NCI-H1417 (cell line): ENCODE measurements at regions not wholly inside any gene's neighbourhood (a gene's known extent, or its start where the extent isn't known, plus 50 kb on each side); places are given as distances from the start of the nearest gene placed in this dataset.
"Not testable (repeated sequence)": the region's sequence is repeated elsewhere in the genome, so short reads cannot be mapped to it uniquely, and the experiment has no call there.

ENCODE experiments used
- DNase-seq, 3 experiments: peaks; one replicate each; lab custom pipeline; 2025; lab: John Stamatoyannopoulos, UW

DNA sequence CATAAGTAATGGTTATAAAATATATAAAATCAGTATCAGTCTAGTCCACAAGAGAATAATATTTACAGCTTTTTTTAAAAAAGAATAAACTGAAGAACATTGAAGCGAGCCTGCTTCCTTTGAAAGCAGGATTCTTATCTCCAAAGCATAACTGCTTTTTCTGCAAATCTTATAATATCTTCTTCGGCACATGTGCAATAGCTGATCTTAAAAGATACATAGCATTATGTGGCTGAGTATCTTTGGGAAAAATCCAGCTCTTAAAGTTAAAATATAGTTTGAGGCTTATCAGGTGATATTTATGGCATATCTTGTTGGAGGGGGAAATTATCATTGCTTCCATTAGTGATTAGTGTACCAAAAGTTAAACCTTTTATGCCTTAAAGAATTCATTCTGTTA is 523.9 kb upstream of the ADGRL4 start:
- no peak for DNase-seq

DNA sequence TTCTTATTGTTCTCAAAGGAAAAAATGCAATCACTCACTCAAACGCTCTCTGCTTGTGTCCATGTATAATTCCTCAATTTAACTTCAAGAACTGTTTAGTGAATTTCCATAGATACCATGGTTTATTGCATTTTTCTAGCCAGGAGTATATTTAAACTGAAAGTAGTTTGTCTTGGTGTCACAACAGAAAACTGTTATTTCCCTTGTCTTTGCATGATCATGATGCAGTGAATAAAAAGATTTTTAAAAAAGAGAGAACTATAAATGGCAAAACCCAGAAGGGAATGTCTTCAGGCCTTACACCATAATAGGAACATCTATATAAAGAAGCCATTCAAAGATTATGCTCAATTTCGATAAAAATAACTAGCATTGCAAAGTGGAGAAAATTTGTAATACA is 523.5 kb upstream of the ADGRL4 start:
- no peak for DNase-seq

DNA sequence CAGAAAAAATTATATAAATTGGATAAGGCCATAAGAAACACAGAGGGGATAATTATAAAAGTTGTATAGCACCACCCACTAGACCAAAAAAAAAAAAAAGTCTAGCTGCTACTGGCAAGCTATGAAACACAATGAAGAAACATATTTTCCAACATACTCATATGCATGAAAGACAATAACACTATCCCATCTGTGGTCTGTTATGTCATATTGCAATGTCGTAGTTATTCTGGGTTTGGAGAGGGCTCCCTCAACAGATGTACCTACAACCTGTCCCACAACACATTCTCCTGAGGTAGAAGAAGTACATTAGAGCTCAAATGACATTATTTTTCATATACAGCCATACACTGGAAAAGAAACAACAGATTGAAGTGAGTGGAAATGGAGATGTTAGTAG is 517.6 kb upstream of the ADGRL4 start:
- no peak for DNase-seq

DNA sequence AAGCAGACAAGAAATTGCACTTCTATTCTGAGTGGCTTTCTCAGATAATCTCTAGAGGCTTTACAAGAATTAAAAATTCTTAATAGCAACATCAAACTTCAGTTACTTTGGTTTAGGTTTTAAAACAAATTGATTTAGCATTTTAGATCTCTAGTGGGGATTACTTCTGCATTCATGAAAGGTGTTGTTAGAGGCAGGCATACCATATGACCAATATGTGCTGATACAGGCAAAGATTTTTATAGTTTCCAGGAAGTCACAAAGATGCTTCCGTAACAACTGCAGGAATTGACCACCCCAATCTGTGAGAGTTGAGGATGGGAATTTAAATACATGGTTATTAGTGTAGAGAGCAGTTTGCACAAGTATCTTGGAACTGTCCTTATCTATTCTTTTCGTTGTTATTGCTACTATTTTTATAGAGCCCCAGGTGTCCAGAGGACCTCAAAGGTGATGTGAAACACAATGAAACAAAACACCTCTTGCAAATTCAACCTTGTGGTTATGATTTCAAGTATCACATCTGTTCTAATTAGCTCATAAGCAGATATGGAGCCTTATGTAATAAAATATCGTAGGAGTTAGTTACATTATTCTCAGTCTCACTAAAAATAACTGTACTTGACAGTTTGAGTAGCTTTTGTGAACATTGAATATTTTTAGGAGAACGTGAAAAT is 512.7 kb upstream of the ADGRL4 start:
- DNase-seq, result peak in 1 of 3 experiments; percentile 21

DNA sequence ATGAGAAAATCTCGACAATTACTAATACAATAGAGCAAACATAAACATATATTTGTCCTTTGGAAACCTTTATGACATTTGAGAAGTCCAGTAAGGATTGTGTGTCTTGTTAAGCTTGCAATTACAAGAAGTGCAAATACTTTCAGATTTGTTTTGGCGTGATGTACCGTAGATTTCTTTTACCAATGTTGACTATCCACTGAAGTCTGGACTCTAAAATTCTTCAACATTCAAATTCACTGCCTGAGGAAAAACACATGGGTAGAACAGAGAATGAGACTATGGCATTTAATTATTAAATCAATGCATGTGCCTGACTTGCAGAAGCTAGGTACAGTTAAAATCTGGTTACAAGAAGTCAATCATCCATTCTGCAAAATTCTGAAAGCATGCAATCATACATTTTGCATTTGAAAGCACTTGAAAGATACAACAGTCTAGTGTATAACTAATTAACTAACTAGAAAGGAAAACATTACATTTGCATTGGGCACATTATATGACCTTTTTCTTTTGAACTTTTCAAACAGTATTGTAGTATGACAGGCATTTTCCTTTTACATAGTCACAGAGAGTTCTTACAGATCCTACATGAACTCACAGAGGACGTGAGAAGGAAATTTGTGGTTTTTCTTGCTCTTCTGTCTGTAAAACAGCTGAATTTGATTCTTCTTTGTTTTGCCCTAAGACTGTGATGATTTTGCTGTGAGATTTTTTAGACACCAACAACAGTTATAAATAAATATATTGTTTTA is 511.1 kb upstream of the ADGRL4 start:
- no peak for DNase-seq

DNA sequence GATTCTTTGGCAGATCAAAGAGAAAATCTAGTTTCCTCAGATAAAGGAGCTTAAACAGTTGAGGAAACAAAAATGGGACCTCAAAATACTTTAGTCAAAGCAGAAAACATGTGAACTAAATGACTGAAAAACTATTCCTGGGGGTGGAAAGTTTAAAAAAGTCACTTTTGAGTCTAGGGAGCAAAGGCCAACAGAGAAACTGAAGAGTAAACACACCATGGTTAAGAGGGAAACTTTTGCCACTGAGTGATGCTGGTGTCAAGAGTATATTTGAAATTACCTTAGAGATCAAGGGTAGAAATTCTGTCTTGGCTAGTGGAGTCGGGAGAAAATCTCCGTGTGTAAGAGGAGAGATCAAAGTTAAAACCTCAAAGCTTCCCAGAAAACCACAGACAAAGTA is 501.2 kb upstream of the ADGRL4 start:
- DNase-seq, result no peak

DNA sequence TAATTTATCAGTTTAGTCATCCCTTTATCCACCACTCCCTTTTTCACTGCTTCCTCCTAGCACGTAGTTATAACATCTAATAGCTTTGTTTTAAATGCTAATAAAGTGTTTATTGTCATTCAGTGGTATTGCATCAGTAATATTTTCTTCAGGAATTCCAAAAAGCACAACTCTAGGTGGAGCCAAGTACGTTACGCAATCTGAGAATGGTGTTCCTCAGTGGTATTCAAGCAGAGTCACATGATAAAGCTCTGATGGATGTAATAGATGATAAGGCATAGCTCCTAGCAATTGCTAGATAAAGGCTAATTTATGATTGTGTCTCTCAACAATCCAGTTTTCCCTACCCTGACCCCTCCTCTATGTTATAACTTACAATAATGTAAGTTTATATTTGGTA is 494.6 kb upstream of the ADGRL4 start:
- no peak for DNase-seq

DNA sequence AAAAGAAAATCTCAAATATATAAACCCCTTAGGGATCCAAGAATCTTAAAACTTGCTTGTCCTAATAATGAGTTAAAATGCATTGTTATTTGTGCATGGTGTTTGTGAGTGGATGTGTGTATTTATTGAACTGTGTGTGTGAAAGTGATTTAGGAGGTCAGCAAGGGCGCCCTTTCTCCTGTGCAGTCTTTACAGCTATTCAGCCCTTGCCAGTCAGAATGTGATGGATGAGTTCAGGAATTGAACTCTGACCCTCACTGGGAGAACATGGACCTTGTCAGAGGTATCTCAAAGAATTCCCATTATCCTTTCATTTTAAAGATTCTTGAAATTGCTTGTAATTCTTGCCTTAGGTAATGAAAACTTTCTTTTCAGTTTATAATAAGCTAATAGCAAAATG is 493.0 kb upstream of the ADGRL4 start:
- DNase-seq, result no peak

DNA sequence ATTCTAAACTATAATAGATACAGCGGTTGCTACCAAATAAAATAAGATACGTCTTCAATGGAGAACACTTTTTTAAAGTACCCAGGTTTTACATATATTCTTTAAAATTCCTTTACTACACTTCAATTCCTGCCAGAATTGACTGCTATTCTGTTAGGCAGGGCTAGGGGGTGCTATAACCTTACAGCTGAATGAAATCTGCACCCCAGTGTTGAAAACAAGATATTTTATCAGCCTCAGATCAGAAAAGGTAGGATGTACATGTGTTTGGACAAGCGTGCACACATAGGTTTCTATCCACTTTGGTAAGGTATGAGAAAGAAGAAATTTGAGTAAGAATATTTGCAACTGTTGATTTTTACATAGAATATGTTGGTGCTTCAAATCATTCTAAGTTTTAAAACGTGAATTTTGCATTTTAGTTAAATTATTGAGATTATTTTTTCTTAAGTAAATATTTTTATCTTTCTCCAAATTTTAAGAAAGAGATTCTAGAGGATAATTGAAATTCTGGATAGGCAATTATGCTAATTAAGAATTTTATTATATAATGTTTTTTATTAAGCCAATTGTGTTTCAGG is 490.8 kb upstream of the ADGRL4 start:
- DNase-seq, result peak; percentile 2 to 63 (median 24)

DNA sequence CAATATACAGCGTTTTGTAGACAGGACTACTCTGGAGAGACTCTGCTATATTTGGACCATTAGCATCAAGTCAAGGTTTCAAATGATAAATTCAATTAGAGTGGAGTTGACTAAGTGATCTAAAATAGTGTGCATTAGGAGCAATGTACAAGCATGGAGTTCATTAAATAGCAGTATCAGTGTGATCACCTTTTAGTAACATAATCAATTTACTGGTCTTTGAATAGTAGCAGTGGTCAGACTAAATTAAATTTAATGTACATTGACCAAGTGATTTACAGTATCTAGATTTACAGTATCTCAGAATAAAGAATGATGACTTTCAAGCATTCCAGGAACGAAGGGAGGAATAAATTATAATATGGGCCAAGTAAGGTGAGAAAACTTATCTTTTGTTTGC is 489.6 kb upstream of the ADGRL4 start:
- DNase-seq, result no peak

DNA sequence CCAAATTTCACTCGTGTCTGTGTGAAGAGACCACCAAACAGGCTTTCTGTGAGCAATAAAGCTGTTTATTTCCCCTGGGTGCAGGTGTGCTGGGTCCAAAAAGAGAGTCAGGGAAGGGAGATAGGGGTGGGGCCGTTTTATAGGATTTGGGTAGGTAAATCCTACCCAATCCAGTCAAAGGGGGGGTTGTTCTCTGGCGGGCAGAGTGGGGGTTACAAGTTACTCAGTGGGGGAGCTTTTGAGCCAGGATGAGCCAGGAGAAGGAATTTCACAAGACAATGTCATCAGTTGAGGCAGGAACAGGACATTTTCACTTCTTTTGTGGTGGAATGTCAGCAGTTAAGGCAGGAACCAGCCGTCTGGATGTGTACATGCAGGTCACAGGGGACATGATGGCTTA is 487.2 kb upstream of the ADGRL4 start:
- not testable (repeated sequence) for DNase-seq

DNA sequence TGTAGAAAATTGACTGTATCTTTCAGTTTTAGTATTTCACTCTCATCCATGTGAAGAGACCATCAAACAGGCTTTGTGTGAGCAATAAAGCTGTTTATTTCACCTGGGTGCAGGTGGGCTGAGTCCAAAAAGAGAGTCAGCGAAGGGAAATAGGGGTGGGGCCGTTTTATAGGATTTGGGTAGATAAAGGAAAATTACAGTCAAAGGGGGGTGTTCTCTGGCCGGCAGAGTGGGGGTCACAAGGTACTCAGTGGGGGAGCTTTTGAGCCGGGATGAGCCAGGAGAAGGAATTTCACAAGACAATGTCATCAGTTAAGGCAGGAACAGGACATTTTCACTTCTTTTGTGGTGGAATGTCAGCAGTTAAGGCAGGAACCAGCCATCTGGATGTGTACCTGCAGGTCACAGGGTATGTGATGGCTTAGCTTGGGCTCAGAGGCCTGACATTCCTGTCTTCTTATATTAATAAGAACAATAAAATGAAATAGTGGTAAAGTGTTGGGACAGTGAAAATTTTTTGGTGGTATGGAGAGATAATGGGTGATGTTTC is 482.1 kb upstream of the ADGRL4 start:
- not testable (repeated sequence) for DNase-seq

DNA sequence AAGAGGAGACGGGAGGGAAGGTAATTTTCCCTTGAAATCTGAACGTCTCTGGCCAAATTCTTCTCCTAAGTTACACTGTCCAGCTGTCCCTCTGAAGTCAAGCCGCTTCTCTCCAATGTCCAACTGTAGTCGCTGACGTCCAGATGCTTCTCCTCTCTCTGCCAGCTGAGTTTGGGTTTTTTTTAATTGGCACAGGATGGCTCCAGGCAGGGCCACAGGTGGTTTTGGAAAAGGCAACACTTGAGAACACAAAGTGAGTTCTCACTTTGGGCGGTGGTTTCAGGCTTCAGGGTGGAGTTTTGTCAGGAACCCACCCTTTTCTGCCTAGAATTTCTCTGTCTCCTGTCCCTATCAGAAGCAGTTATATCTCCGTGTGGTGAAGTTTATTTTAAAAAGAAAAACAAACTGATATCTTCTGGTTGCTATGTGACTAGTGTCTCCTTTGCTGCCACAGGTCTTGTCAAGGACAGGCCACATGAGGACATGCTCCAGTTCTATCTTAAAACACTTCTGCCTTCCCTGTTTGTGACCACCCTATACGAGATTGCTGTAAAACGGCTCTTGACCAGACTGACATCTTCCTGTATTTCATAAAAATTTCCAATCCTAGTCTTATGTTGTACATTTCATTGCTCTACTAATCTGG is 472.3 kb upstream of the ADGRL4 start:
- DNase-seq, result no peak

DNA sequence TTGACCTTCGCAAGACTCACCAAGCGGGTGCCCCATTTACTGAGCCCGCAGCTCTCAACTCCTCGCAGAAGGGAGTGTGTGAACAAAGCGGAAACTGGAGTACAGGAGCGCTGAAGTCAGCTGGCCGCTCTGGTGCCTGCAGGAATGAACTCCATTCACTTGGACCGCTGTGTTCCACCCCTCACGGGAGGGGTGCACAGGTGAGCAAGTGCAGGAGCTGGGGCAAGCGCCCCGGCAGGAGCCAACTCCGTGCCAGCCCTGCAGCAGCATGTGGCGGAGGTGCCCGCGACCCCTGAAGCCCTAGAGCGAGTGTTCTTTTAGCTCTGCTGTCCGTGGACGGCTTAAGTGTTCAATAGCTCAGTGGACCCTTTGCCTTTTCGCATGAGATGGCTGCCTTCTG is 471.6 kb upstream of the ADGRL4 start:
- no peak for DNase-seq

DNA sequence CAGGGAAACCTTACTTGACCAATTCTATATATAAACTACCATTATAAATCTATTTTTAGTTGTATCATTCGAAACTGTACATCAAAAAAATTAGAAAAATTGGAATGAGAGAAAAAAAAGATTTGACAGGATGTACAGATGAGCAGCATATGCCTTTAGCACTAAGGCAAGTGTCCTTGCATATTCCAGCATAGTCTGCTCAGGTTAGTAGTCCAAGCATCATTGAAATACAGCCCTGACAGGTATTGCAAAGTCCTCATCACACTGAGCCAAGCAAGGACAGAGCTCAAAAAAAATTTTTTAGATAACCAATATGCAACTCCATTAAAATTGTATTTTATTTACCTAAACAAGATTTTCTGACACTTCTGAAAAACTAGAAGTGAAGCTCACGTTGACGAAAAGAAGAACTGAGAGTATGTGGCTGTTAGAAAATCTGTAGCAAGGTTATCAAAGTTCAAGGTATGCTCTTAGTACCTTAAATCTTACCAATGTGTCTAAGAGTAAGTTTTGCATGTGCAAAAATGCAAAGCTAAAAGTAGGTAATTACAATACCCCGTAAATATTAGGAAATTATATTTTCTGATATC is 465.6 kb upstream of the ADGRL4 start:
- no peak for DNase-seq

DNA sequence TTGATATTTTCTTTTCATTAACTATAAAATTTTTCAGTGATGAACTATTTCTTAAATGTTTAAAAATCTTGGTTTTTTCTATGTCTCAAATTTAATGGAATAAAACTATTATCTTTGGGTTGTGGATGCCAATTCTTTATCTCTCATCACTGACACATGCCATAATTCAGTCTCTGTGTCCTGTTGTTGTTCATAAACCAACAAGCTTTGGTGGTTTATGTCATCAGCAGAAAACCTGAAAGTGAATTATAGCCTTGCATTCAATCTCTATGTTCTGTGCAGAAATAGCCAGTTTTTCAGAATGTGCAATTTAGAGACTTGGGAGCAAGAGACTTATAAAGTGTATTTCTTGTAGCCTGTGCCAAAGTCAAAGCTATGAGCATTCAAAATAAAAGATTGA is 462.6 kb upstream of the ADGRL4 start:
- no peak for DNase-seq

DNA sequence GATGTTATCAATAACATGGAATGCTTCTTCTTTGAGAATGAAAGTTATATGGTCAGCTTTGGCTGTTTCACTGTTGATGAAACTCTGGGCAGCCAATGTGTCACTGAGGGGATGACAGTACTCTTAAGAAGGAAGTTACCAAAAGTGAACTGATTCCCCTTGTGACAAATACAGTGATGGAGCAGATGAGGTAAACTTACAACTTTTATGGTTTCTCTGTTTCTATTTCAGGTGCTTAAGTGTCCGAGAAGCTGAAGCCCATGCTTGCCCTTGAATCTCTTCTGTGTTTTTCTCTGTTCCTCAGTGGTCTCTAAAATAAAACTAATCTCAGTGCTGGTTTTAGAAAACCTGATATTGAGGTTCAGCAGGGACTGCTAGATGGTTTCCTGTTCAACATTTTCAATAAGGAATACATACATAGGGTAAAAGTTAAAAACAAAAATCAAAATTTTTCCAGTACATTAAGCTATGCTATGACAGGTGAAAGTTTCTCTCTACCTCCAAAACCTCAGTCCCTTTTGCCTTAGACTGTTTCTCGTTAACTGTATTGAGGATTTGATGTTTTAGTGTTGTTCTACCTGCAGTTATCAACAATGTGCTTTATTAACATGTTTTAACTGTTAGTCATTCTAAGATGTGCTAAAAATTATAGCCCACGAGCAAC is 454.4 kb upstream of the ADGRL4 start:
- DNase-seq, result no peak

DNA sequence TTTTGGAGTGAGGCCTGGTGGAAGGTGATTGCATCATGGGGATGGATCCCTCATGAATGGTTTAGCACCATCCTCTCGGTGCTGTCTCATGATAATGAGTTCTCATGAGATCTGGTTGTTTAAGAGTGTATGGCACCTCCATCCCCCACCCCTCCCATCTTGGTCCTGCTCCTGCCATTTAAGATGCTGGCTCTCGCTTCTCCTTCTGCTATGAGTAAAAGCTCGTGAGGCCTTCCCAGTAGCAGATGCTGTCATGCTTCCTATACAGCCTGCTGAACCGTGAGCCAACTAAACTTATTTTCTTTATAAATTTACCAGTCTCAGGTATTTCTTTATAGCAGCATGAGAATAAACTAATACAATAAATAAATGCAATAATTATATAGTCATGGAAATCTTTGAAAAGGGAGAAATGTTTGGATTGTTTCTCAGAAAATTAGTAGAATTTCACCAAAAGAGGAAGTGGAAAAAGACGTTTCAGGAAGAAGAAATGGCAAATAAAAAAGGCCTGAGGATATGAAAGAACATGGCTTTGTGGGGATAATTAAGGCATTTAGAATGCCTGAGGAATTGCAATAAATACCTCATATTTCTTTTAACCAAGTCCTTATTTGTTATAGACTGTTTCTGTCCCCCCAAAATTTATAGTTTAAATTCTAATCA is 451.2 kb upstream of the ADGRL4 start:
- no peak for DNase-seq

DNA sequence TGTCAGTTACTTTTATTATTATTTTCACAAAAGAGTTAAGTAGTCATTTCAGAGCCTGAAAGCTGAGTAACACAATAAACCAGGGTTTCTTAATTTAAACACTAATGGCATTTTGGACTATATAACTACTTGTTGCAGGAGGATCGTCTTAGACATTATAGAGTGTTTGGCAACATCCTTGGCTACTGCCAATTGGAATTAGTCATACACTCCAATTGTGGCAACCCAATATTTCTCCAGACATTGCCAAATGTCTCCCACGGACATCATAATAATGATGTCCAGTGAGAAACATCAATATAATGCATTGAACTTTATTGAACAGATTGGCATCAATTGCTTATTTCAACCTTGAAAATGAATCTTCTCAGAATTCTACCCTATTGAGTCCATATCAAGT is 441.9 kb upstream of the ADGRL4 start:
- no peak for DNase-seq

DNA sequence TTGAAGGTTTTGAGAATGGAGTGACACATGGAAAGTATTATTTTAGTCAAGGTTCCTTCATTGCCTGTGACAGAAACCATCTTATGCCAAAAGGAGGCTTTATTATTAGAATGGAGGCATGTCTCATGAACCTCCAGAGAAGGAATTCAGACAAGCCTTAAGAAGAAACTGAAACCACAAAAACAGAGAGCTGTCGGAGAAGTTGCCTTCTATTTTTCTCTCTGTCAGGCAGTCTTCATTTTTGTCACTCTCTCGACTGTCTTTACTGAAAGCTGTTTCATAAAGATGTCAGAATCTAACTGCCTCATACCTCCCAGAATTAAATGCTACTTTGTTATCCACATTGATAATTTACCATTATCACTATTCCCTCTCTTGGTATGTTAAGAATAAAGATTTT is 434.7 kb upstream of the ADGRL4 start:
- DNase-seq, result no peak

DNA sequence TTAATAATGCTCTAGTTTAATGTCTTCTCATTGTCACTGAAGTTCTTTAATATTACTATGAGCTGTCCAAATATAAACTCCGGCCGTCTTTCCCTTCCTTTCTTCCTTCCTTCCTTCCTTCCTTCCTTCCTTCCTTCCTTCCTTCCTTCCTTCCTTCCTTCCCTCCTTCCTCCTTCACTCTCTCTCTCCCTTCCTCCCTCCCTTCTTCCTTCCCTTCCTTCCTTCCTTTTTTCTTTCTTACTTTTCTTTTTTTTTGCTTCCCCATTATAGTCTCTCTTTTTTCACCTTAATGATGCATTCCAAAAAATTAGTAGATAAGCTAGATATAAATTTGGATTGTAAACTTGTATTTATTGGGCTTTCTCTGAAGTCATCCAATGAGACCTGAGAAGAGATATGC is 431.0 kb upstream of the ADGRL4 start:
- no peak for DNase-seq
